SK-N-SH (cell line): ENCODE measurements at regions not wholly inside any gene's neighbourhood (a gene's known extent, or its start where the extent isn't known, plus 50 kb on each side); places are given as distances from the start of the nearest gene placed in this dataset.

Experiments
- CTCF ChIA-PET: fragments of 300-600, 350-600 bp; formaldehyde crosslinking; extraction: SDS; loops from one replicate; lab custom pipeline; 2021; lab: Yijun Ruan, JAX
- POLR2A ChIA-PET: fragments of 350-600 bp; sonication (Branson Sonifier 250); formaldehyde crosslinking; extraction: SDS; loops from one replicate; lab custom pipeline; 2020; ENCODE audit warnings: antibody characterized with exemption, inconsistent platforms; lab: Yijun Ruan, JAX
- DNase-seq: peaks from one replicate; pipeline ENCODE4 v3.0.0; 2012
- H2AFZ ChIP-seq: fragments of 200-600 bp; sonication (generic); 2 replicates; pipeline ENCODE4 v1.8.1; 2016; ENCODE audit warnings: antibody characterized with exemption, mild to moderate bottlenecking, low read depth
- H3F3A ChIP-seq: fragments of 200-600 bp; sonication (generic); replicated peaks from 2 replicates; pipeline ENCODE3; 2016; ENCODE audit warnings: antibody characterized with exemption, mild to moderate bottlenecking; ENCODE audit not compliant: insufficient read depth
- H3K27ac ChIP-seq, 2 experiments: fragments of 200-500 bp in 1 of 2; fragments of 200-600 bp in 1 of 2; sonication (Bioruptor generic) in 1 of 2; sonication (generic), shearing (Covaris generic) in 1 of 2; 2 replicates each; pipeline versions ENCODE4 v1.5.1 to v1.6.1; 2014 to 2016; ENCODE audit warnings: low read depth in 2 of 2, inconsistent platforms in 1 of 2, low read length in 1 of 2, mild to moderate bottlenecking in 1 of 2, mixed read lengths in 1 of 2
- H3K27me3 ChIP-seq: fragments of 200-600 bp; sonication (generic), shearing (Covaris generic); 2 replicates; pipeline ENCODE4 v1.6.1; 2016; ENCODE audit warnings: mixed run types; ENCODE audit not compliant: insufficient read depth
- H3K36me3 ChIP-seq, 2 experiments: fragments of 200-500 bp in 1 of 2; fragments of 200-600 bp in 1 of 2; sonication (Bioruptor generic) in 1 of 2; sonication (generic) in 1 of 2; replicated peaks in 1 of 2; 2 replicates each; pipeline versions ENCODE3 to v1.5.1; 2014 to 2016; ENCODE audit warnings: low read length in 1 of 2, mild to moderate bottlenecking in 1 of 2; ENCODE audit not compliant: insufficient read depth in 2 of 2, control insufficient read depth in 1 of 2
- H3K4me1 ChIP-seq, 2 experiments: fragments of 200-500 bp in 1 of 2; fragments of 200-600 bp in 1 of 2; sonication (Bioruptor generic) in 1 of 2; sonication (generic), shearing (Covaris generic) in 1 of 2; 2 replicates each; pipeline versions ENCODE4 v1.5.1 to v1.6.1; 2014 to 2016; ENCODE audit warnings: low read depth in 1 of 2, low read length in 1 of 2, mixed run types in 1 of 2; ENCODE audit not compliant: insufficient read depth in 2 of 2, control insufficient read depth in 1 of 2
- H3K4me2 ChIP-seq: fragments of 200-600 bp; sonication (generic), shearing (Covaris generic); 2 replicates; pipeline ENCODE4 v1.6.1; 2017; ENCODE audit warnings: mixed run types
- H3K4me3 ChIP-seq, 2 experiments: fragments of 200-500 bp in 1 of 2; fragments of 200-600 bp in 1 of 2; sonication (Bioruptor generic) in 1 of 2; sonication (generic), shearing (Covaris generic) in 1 of 2; 2 replicates each; pipeline versions ENCODE4 v1.5.1 to v1.8.1; 2014 to 2016; ENCODE audit warnings: low read depth in 2 of 2, inconsistent platforms in 1 of 2, low read length in 1 of 2, mild to moderate bottlenecking in 1 of 2, mixed read lengths in 1 of 2, moderate library complexity in 1 of 2
- H3K79me2 ChIP-seq: fragments of 200-600 bp; sonication (generic); 2 replicates; pipeline ENCODE4 v1.8.1; 2017; ENCODE audit warnings: mild to moderate bottlenecking; ENCODE audit not compliant: insufficient read depth
- H3K9ac ChIP-seq: fragments of 200-600 bp; sonication (generic); 2 replicates; pipeline ENCODE4 v1.6.1; 2017; ENCODE audit warnings: mixed run types
- H3K9me2 ChIP-seq: fragments of 200-600 bp; sonication (generic); 2 replicates; pipeline ENCODE4 v1.6.1; 2017; ENCODE audit warnings: mixed run types
- H3K9me3 ChIP-seq: fragments of 200-600 bp; sonication (generic); 2 replicates; pipeline ENCODE4 v1.6.1; 2017; ENCODE audit warnings: mixed run types, mild to moderate bottlenecking, moderate library complexity
- H4K20me1 ChIP-seq: fragments of 200-600 bp; sonication (generic); 2 replicates; pipeline ENCODE4 v1.6.1; 2017; ENCODE audit warnings: mild to moderate bottlenecking, mixed run types; ENCODE audit not compliant: insufficient read depth
- CHD2 ChIP-seq: fragments of 150-350 bp; IDR thresholded peaks from 2 replicates; pipeline ENCODE4 v1.6.1; 2018; ENCODE audit warnings: low read length; ENCODE audit not compliant: partially characterized antibody
- EP300 ChIP-seq, 2 experiments: IDR thresholded peaks; 2 replicates each; pipeline versions ENCODE4 v1.4.0 to v1.6.1; 2012; ENCODE audit warnings: borderline replicate concordance in 1 of 2, low read depth in 1 of 2, low read length in 1 of 2
- EZH2phosphoT487 ChIP-seq: fragments of 200-600 bp; sonication (generic); IDR thresholded peaks from 2 replicates; pipeline ENCODE4 v1.6.1; 2017; ENCODE audit warnings: low read depth, mixed run types, mild to moderate bottlenecking, antibody characterized with exemption, moderate library complexity, borderline replicate concordance
- FOSL2 ChIP-seq: IDR thresholded peaks from 2 replicates; pipeline ENCODE4 v1.4.0; 2012; ENCODE audit warnings: low read depth, mild to moderate bottlenecking, moderate library complexity, borderline replicate concordance
- FOXJ3 ChIP-seq: sonication (generic); formaldehyde crosslinking; IDR thresholded peaks from 2 replicates; pipeline ENCODE4 v1.5.1; 2020; ENCODE audit warnings: mild to moderate bottlenecking, missing genetic modification reagents
- GATA2 ChIP-seq: sonication (generic); formaldehyde crosslinking; IDR thresholded peaks from 2 replicates; pipeline ENCODE4 v1.5.0; 2020; ENCODE audit warnings: mild to moderate bottlenecking, missing genetic modification reagents
- MEF2A ChIP-seq: IDR thresholded peaks from 2 replicates; pipeline ENCODE4 v1.4.0; 2012; ENCODE audit warnings: low read depth, borderline replicate concordance
- MXI1 ChIP-seq: IDR thresholded peaks from 2 replicates; pipeline ENCODE4 v1.6.1; 2012; ENCODE audit warnings: mild to moderate bottlenecking, low read depth, low read length, improper control_type of control experiment
- NFIC ChIP-seq: IDR thresholded peaks from 2 replicates; pipeline ENCODE4 v1.4.0; 2012; ENCODE audit warnings: borderline replicate concordance
- NRF1 ChIP-seq: IDR thresholded peaks from 2 replicates; pipeline ENCODE4 v1.6.1; 2012; ENCODE audit warnings: low read depth, mild to moderate bottlenecking, low read length
- RAD21 ChIP-seq: IDR thresholded peaks from 2 replicates; pipeline ENCODE4 v1.6.1; 2012; ENCODE audit warnings: mild to moderate bottlenecking, low read length
- RCOR1 ChIP-seq: fragments of 150-350 bp; IDR thresholded peaks from 2 replicates; pipeline ENCODE4 v1.6.1; 2017; ENCODE audit warnings: antibody characterized with exemption, low read length
- RFX5 ChIP-seq: IDR thresholded peaks from 2 replicates; pipeline ENCODE4 v1.6.1; 2012; ENCODE audit warnings: mild to moderate bottlenecking, improper control_type of control experiment, low read length
- RXRA ChIP-seq: IDR thresholded peaks from 2 replicates; pipeline ENCODE4 v1.4.0; 2012; ENCODE audit warnings: low read depth, mild to moderate bottlenecking, borderline replicate concordance
- SMC3 ChIP-seq: IDR thresholded peaks from 2 replicates; pipeline ENCODE4 v1.6.1; 2012; ENCODE audit warnings: low read depth, low read length, improper control_type of control experiment
- TAF1 ChIP-seq: IDR thresholded peaks from 2 replicates; pipeline ENCODE4 v1.6.1; 2012; ENCODE audit warnings: low read depth, mild to moderate bottlenecking, low read length, moderate library complexity, borderline replicate concordance
- TEAD4 ChIP-seq: IDR thresholded peaks from 2 replicates; pipeline ENCODE4 v1.4.0; 2012; ENCODE audit warnings: mild to moderate bottlenecking, borderline replicate concordance; ENCODE audit not compliant: insufficient read depth
- YY1 ChIP-seq: IDR thresholded peaks from 2 replicates; pipeline ENCODE4 v1.4.0; 2012; ENCODE audit warnings: low read depth, mild to moderate bottlenecking
- WGBS: methylation state at CpG from one replicate; pipeline ENCODE4 v1.1.6; 2017; ENCODE audit warnings: low lambda C conversion rate; 5-methylcytosine and 5-hydroxymethylcytosine counted together
- TF ChIP-seq, protein P1 (sequence below): fragments of 200-600 bp; sonication (generic); IDR thresholded peaks from 2 replicates; pipeline ENCODE4 v1.6.1; 2017; ENCODE audit warnings: antibody characterized with exemption, mild to moderate bottlenecking, moderate library complexity
- TF ChIP-seq, protein P2 (sequence below): IDR thresholded peaks from 2 replicates; pipeline ENCODE4 v1.4.0; 2012; ENCODE audit warnings: low read depth, borderline replicate concordance
- TF ChIP-seq, protein P3 (sequence below): IDR thresholded peaks from 2 replicates; pipeline ENCODE4 v1.4.0; 2012; ENCODE audit warnings: low read depth
- TF ChIP-seq, protein P4 (sequence below): fragments of 150-350 bp; IDR thresholded peaks from 2 replicates; pipeline ENCODE4 v1.6.1; 2016; ENCODE audit warnings: mild to moderate bottlenecking, low read depth, low read length
- TF ChIP-seq, protein P5 (sequence below): fragments of 150-350 bp; IDR thresholded peaks from 2 replicates; pipeline ENCODE4 v1.6.1; 2017; ENCODE audit warnings: antibody characterized with exemption, low read length, low read depth, borderline replicate concordance

DNA sequence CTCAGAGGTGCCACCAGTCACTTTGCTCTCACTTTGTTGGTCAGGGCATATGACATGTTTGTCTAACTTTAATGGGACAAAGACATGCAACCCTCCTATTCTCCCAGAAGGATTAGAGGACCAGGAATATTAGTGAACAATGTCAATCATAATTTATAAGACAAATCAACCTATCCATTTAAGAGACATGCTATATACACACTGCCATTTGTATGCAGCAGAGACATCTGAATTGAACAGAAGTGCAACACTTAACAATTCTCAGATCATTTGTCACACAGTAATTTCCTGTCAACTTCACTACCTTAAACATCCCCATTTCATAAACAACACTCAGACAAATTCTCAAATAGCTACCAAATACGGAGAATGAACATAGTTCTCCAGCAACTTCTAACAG is 273.6 kb upstream of the RGMB start:
- H3K27me3 ChIP-seq, result no peaks in the 10 kb centered on the region
- no peak overlapping the region for H3K27ac ChIP-seq
- 65% methylated on average over 1 of the region's 1 CpG for WGBS
- no peak for DNase-seq
- no peaks in the 10 kb centered on the region for H4K20me1 ChIP-seq
- no peaks in the 10 kb centered on the region for H3K79me2 ChIP-seq
- H3K36me3 ChIP-seq, result no peaks in the 10 kb centered on the region
- H3K9me2 ChIP-seq, result no peaks in the 10 kb centered on the region
- TF ChIP-seq, protein P1, sequence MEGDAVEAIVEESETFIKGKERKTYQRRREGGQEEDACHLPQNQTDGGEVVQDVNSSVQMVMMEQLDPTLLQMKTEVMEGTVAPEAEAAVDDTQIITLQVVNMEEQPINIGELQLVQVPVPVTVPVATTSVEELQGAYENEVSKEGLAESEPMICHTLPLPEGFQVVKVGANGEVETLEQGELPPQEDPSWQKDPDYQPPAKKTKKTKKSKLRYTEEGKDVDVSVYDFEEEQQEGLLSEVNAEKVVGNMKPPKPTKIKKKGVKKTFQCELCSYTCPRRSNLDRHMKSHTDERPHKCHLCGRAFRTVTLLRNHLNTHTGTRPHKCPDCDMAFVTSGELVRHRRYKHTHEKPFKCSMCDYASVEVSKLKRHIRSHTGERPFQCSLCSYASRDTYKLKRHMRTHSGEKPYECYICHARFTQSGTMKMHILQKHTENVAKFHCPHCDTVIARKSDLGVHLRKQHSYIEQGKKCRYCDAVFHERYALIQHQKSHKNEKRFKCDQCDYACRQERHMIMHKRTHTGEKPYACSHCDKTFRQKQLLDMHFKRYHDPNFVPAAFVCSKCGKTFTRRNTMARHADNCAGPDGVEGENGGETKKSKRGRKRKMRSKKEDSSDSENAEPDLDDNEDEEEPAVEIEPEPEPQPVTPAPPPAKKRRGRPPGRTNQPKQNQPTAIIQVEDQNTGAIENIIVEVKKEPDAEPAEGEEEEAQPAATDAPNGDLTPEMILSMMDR, result no peak
- TF ChIP-seq, protein P2, sequence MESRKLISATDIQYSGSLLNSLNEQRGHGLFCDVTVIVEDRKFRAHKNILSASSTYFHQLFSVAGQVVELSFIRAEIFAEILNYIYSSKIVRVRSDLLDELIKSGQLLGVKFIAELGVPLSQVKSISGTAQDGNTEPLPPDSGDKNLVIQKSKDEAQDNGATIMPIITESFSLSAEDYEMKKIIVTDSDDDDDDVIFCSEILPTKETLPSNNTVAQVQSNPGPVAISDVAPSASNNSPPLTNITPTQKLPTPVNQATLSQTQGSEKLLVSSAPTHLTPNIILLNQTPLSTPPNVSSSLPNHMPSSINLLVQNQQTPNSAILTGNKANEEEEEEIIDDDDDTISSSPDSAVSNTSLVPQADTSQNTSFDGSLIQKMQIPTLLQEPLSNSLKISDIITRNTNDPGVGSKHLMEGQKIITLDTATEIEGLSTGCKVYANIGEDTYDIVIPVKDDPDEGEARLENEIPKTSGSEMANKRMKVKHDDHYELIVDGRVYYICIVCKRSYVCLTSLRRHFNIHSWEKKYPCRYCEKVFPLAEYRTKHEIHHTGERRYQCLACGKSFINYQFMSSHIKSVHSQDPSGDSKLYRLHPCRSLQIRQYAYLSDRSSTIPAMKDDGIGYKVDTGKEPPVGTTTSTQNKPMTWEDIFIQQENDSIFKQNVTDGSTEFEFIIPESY, result no peak
- TF ChIP-seq GATA2, result no peak
- no peak for TF ChIP-seq RCOR1
- TF ChIP-seq TAF1, result no peak
- no peak for TF ChIP-seq FOSL2
- TF ChIP-seq RXRA, result no peak
- ChIA-PET POLR2A (no interaction called here), CTCF (no interaction called here)
- no peaks in the 10 kb centered on the region for H3K9me3 ChIP-seq
- no peak overlapping the region for H3K9ac ChIP-seq
- H3K4me2 ChIP-seq, result no peak overlapping the region
- no peak overlapping the region for H3K4me3 ChIP-seq
- no peaks in the 10 kb centered on the region for H3F3A ChIP-seq
- H3K4me1 ChIP-seq, result no peaks in the 10 kb centered on the region; a peak in 1 of 4 replicates
- H2AFZ ChIP-seq, result no peak overlapping the region

DNA sequence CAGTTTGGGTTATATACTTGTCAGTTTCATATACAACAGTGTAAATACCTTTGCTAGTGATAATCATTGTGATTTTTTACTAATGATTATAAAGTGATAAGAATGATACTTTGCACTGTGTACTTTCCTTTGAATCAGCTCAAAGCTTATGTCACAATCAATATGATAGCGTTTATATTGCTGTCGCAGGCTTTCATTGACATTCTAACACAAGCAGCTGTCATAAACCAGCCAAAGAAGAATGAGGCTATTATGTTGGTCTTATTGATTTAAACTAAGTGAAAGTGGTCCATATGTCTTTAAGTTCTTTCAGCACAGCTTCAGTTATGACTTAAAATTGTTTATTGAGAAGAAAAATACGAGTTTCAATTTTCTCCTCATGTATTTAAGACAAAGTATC is 272.7 kb upstream of the RGMB start:
- H2AFZ ChIP-seq, result no peak overlapping the region
- H3K79me2 ChIP-seq, result no peaks in the 10 kb centered on the region
- H4K20me1 ChIP-seq, result no peaks in the 10 kb centered on the region
- H3K9me2 ChIP-seq, result no peaks in the 10 kb centered on the region
- H3F3A ChIP-seq, result no peaks in the 10 kb centered on the region
- no peak overlapping the region for H3K9ac ChIP-seq
- ChIA-PET CTCF (no interaction called here), POLR2A (no interaction called here)
- no peak for DNase-seq
- no peak overlapping the region for H3K4me2 ChIP-seq
- H3K9me3 ChIP-seq, result no peaks in the 10 kb centered on the region
- no peaks in the 10 kb centered on the region for H3K36me3 ChIP-seq
- 69% methylated on average over 3 of the region's 3 CpGs for WGBS
- no peak overlapping the region for H3K27ac ChIP-seq
- no peaks in the 10 kb centered on the region for H3K27me3 ChIP-seq
- H3K4me3 ChIP-seq, result no peak overlapping the region
- H3K4me1 ChIP-seq, result no peaks in the 10 kb centered on the region; a peak in 1 of 4 replicates
- TF ChIP-seq, protein P3, sequence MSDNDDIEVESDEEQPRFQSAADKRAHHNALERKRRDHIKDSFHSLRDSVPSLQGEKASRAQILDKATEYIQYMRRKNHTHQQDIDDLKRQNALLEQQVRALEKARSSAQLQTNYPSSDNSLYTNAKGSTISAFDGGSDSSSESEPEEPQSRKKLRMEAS, result no peak
- TF ChIP-seq MXI1, result no peak
- no peak for TF ChIP-seq NFIC
- no peak for TF ChIP-seq MEF2A
- no peak for TF ChIP-seq RAD21
- no peak for TF ChIP-seq NRF1
- TF ChIP-seq EP300 (IDR thresholded peaks at IDR 0.05; ENCODE audit: borderline replicate concordance in 1 of 2, low read depth in 1 of 2, low read length in 1 of 2), result no peak
- no peak for TF ChIP-seq RFX5
- no peak for TF ChIP-seq EZH2phosphoT487
- no peak for TF ChIP-seq TEAD4
- TF ChIP-seq, protein P4, sequence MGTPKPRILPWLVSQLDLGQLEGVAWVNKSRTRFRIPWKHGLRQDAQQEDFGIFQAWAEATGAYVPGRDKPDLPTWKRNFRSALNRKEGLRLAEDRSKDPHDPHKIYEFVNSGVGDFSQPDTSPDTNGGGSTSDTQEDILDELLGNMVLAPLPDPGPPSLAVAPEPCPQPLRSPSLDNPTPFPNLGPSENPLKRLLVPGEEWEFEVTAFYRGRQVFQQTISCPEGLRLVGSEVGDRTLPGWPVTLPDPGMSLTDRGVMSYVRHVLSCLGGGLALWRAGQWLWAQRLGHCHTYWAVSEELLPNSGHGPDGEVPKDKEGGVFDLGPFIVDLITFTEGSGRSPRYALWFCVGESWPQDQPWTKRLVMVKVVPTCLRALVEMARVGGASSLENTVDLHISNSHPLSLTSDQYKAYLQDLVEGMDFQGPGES, result no peak
- TF ChIP-seq SMC3, result no peak
- no peak for TF ChIP-seq FOXJ3 (CRISPR knock-in tag)
- TF ChIP-seq CHD2, result no peak
- no peak for TF ChIP-seq YY1
- TF ChIP-seq, protein P5, sequence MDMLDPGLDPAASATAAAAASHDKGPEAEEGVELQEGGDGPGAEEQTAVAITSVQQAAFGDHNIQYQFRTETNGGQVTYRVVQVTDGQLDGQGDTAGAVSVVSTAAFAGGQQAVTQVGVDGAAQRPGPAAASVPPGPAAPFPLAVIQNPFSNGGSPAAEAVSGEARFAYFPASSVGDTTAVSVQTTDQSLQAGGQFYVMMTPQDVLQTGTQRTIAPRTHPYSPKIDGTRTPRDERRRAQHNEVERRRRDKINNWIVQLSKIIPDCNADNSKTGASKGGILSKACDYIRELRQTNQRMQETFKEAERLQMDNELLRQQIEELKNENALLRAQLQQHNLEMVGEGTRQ, result no peak
- no peak for TF ChIP-seq RCOR1
